ENCODE measurements at regions not wholly inside any gene's neighbourhood (a gene's known extent, or its start where the extent isn't known, plus 50 kb on each side); places are given as distances from the start of the nearest gene placed in this dataset.

DNA sequence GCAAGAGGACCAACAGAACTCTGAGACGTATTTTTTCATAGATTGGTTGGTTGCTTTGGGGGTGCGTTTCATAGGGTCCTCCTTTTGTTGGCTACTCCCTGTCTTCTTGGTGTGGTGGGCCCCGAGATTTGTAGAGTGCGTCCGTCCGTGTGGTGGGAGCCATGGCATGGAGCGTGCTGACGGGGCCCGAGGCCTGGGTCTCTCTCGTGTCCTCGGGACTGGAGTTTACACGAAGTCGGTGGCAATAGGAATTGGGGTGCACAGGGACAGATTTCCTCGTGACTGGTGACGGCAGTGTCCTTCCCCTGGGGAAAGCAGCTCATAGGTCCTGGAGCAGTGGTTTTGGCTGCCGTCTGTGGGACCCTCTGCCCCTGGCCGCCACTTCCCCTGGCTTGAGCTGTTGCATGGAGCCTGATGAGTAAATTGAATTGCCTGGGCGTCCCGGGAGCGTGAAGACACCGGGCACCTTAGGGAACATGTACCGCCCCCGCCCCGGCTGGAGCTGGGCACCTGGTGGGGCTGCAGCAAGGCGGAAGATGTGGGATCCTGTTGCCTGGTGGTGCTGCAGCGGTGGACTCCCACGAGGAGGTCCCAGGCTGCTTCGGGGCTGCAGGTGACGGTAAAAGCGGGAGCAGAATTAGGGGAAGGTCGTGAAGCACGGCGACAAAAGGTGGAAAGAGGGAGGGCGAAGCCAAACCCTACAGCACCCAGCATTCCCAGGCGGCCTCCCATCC lies 153.7 kb upstream of the ALG10B start:
- TF ChIP-seq, protein P1, sequence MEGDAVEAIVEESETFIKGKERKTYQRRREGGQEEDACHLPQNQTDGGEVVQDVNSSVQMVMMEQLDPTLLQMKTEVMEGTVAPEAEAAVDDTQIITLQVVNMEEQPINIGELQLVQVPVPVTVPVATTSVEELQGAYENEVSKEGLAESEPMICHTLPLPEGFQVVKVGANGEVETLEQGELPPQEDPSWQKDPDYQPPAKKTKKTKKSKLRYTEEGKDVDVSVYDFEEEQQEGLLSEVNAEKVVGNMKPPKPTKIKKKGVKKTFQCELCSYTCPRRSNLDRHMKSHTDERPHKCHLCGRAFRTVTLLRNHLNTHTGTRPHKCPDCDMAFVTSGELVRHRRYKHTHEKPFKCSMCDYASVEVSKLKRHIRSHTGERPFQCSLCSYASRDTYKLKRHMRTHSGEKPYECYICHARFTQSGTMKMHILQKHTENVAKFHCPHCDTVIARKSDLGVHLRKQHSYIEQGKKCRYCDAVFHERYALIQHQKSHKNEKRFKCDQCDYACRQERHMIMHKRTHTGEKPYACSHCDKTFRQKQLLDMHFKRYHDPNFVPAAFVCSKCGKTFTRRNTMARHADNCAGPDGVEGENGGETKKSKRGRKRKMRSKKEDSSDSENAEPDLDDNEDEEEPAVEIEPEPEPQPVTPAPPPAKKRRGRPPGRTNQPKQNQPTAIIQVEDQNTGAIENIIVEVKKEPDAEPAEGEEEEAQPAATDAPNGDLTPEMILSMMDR (IDR thresholded peaks at IDR 0.05 in 2 of 3, conservative IDR thresholded peaks at IDR 0.05 in 1 of 3; ENCODE audit: borderline replicate concordance in 1 of 3, insufficient read depth in 1 of 3, low read depth in 2 of 3, low read length in 2 of 3): no peak
- TF ChIP-seq ZFX (IDR thresholded peaks at IDR 0.05): no peak
- TF ChIP-seq, protein P2, sequence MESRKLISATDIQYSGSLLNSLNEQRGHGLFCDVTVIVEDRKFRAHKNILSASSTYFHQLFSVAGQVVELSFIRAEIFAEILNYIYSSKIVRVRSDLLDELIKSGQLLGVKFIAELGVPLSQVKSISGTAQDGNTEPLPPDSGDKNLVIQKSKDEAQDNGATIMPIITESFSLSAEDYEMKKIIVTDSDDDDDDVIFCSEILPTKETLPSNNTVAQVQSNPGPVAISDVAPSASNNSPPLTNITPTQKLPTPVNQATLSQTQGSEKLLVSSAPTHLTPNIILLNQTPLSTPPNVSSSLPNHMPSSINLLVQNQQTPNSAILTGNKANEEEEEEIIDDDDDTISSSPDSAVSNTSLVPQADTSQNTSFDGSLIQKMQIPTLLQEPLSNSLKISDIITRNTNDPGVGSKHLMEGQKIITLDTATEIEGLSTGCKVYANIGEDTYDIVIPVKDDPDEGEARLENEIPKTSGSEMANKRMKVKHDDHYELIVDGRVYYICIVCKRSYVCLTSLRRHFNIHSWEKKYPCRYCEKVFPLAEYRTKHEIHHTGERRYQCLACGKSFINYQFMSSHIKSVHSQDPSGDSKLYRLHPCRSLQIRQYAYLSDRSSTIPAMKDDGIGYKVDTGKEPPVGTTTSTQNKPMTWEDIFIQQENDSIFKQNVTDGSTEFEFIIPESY (IDR thresholded peaks at IDR 0.05; ENCODE audit: extremely low read depth, insufficient replicate concordance, low read length): no peak
- TF ChIP-seq RAD21 (IDR thresholded peaks at IDR 0.05; ENCODE audit: low read depth): no peak
